ENCODE measurements at regions not wholly inside any gene's neighbourhood (a gene's known extent, or its start where the extent isn't known, plus 50 kb on each side); places are given as distances from the start of the nearest gene placed in this dataset.
"Not testable (repeated sequence)": the region's sequence is repeated elsewhere in the genome, so short reads cannot be mapped to it uniquely, and the experiment has no call there.

GRCh38 chr6:134574491-134574890, 256.6 kb upstream of the SGK1 start:
- Mint-ChIP-seq H3K4me3 (no peak overlapping the region), H3K4me1 (no peaks in the 10 kb centered on the region), H3K9me3 (peaks cover 18% of the 10 kb centered on the region), H3K36me3 (ENCODE audit: low read depth) (no peaks in the 10 kb centered on the region), H3K27me3 (ENCODE audit: low read depth) (no peaks in the 10 kb centered on the region), H3K27ac (no peak overlapping the region)
- no peak for TF ChIP-seq CTCF (IDR thresholded peaks at IDR 0.05; ENCODE audit: unreplicated experiment in 3 of 3)

DNA sequence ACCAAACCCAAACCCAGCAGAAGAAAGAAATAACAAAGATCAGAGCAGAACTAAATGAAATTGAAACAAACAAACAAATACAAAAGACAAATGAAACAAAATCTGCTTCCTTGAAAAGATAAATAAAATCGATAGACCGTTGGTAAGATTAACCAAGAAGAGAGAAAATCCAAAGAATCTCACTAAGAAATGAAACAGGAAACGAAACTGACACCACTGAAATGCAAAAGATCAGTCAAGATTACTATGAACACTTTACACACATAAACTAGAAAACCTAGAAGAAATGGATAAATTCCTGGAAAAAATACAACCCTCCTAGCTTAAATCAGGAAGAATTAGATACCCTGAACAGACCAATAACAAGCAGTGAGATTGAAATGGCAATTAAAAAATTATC, 252.1 kb upstream of the SGK1 start:
- H3K9me3 Mint-ChIP-seq: peaks cover 33% of the 10 kb centered on the region
- not testable (repeated sequence) for H3K27ac Mint-ChIP-seq; H3K27me3 Mint-ChIP-seq (ENCODE audit: low read depth); H3K4me3 Mint-ChIP-seq; H3K4me1 Mint-ChIP-seq; H3K36me3 Mint-ChIP-seq (ENCODE audit: low read depth)

GRCh38 chr6:134564705-134565104, 246.8 kb upstream of the SGK1 start:
- peaks cover 19% of the 10 kb centered on the region for H3K9me3 Mint-ChIP-seq
- H3K27me3 Mint-ChIP-seq (ENCODE audit: low read depth): no peaks in the 10 kb centered on the region
- H3K4me1 Mint-ChIP-seq: no peaks in the 10 kb centered on the region
- H3K27ac Mint-ChIP-seq: no peak overlapping the region
- H3K36me3 Mint-ChIP-seq (ENCODE audit: low read depth): no peaks in the 10 kb centered on the region
- TF ChIP-seq CTCF (IDR thresholded peaks at IDR 0.05; ENCODE audit: unreplicated experiment in 3 of 3): no peak
- H3K4me3 Mint-ChIP-seq: no peak overlapping the region

GRCh38 chr6:134560019-134560418, 242.1 kb upstream of the SGK1 start:
- Mint-ChIP-seq H3K9me3 (peaks cover 4% of the 10 kb centered on the region), H3K27ac (no peak overlapping the region), H3K4me3 (no peak overlapping the region), H3K27me3 (ENCODE audit: low read depth) (no peaks in the 10 kb centered on the region), H3K4me1 (no peaks in the 10 kb centered on the region), H3K36me3 (ENCODE audit: low read depth) (no peaks in the 10 kb centered on the region)
- no peak for TF ChIP-seq CTCF (IDR thresholded peaks at IDR 0.05; ENCODE audit: unreplicated experiment in 3 of 3)

GRCh38 chr6:134557509-134557908, 239.6 kb upstream of the SGK1 start:
- H3K27ac Mint-ChIP-seq: no peak overlapping the region
- no peaks in the 10 kb centered on the region for H3K27me3 Mint-ChIP-seq (ENCODE audit: low read depth)
- no peaks in the 10 kb centered on the region for H3K4me1 Mint-ChIP-seq
- H3K9me3 Mint-ChIP-seq: peaks cover 4% of the 10 kb centered on the region
- H3K4me3 Mint-ChIP-seq: no peak overlapping the region
- TF ChIP-seq CTCF (IDR thresholded peaks at IDR 0.05; ENCODE audit: unreplicated experiment in 3 of 3): no peak
- H3K36me3 Mint-ChIP-seq (ENCODE audit: low read depth): no peaks in the 10 kb centered on the region

DNA sequence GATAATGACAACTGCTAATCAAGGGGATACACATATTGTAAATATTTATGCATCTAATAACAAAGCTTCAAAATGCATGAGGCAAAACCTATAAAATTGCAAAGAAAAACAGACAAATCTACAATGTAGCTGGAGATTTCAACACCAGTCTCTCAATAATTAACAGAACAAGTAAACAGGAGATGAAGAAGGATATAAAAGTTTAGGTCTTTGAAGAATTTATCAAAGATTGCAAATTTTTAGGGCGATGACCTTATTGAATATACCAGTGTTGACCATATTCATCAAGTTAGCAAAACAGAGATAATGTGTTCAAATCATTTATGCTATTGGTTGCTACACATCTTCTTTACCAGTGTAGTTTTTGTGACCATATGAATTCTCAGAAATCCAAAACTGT, 237.8 kb upstream of the SGK1 start:
- no peaks in the 10 kb centered on the region for H3K27me3 Mint-ChIP-seq (ENCODE audit: low read depth)

More for the DNA sequence above, 237.8 kb upstream of the SGK1 start:
- H3K4me3 Mint-ChIP-seq: no peak overlapping the region
- no peaks in the 10 kb centered on the region for H3K4me1 Mint-ChIP-seq
- H3K27ac Mint-ChIP-seq: no peak overlapping the region
- no peaks in the 10 kb centered on the region for H3K36me3 Mint-ChIP-seq (ENCODE audit: low read depth)
- TF ChIP-seq CTCF (IDR thresholded peaks at IDR 0.05; ENCODE audit: unreplicated experiment in 3 of 3): no peak
- H3K9me3 Mint-ChIP-seq: peaks cover 3% of the 10 kb centered on the region
